ENCODE measurements at regions not wholly inside any gene's neighbourhood (a gene's known extent, or its start where the extent isn't known, plus 50 kb on each side); places are given as distances from the start of the nearest gene placed in this dataset.

- no peak for ATAC-seq
- no peaks in the 10 kb centered on the region for H3K79me2 ChIP-seq (ENCODE audit: control insufficient read depth, insufficient read depth, low read length)
- no peaks in the 10 kb centered on the region for H3K4me1 ChIP-seq (replicated peaks in 1 of 2; ENCODE audit: control insufficient read depth in 2 of 2, insufficient read depth in 2 of 2, low read length in 2 of 2)
- no peak overlapping the region for H3K9ac ChIP-seq (ENCODE audit: insufficient read depth in 1 of 2, low read depth in 2 of 2, low read length in 2 of 2)
- no peak overlapping the region for H3K27ac ChIP-seq (ENCODE audit: extremely low read depth, low read depth, low read length)
- POLR2A ChIA-PET: interaction anchor here (0.7 kb wide), 1 partner anchor 103 kb away, joined by 3 read pairs; no protein-coding TSS in a partner anchor
- H3K9me3 ChIP-seq (replicated peaks; ENCODE audit: control insufficient read depth, insufficient read depth, low read depth, low read length): no peaks in the 10 kb centered on the region
- H3K4me3 ChIP-seq: no peak overlapping the region
- DNase-seq (ENCODE audit: extremely low read depth in 1 of 4, low spot score in 3 of 4): no peak
- FAIRE-seq: no peak
- no peaks in the 10 kb centered on the region for H3K9me1 ChIP-seq (ENCODE audit: control insufficient read depth, insufficient read depth, low read length)
- CTCF ChIA-PET (ENCODE audit: low intra/inter-chr PET ratio): no interaction called here
- H3K4me2 ChIP-seq (ENCODE audit: insufficient read depth, low read length): no peak overlapping the region
- H2AFZ ChIP-seq (ENCODE audit: low read depth, low read length): no peak overlapping the region
- H3K36me3 ChIP-seq (ENCODE audit: control insufficient read depth, insufficient read depth, low read length): no peaks in the 10 kb centered on the region
- H3K27me3 ChIP-seq (ENCODE audit: control insufficient read depth in 2 of 2, insufficient read depth in 2 of 2, low read length in 2 of 2): no peaks in the 10 kb centered on the region
- intact Hi-C loops (cut with micrococcal nuclease) (no loop called here), in situ Hi-C loops (cut with MboI) (no loop called here)
- 0% methylated on average over 1 of the region's 1 CpG for WGBS (ENCODE audit: insufficient coverage, low coverage, missing lambda C conversion rate)
- TF ChIP-seq BDP1 (IDR thresholded peaks at IDR 0.05; ENCODE audit: insufficient read depth, insufficient read length): no peak
- no peak for TF ChIP-seq IRF9 (tag; IDR thresholded peaks at IDR 0.05)
- TF ChIP-seq MLLT1 (IDR thresholded peaks at IDR 0.05): no peak
- no peak for TF ChIP-seq UBTF (IDR thresholded peaks at IDR 0.05; ENCODE audit: borderline replicate concordance in 1 of 2, low read depth in 2 of 2, low read length in 2 of 2)
- TF ChIP-seq PURB (CRISPR knock-in tag; IDR thresholded peaks at IDR 0.05; ENCODE audit: low read depth): no peak
- no peak for TF ChIP-seq MED1 (CRISPR knock-in tag; IDR thresholded peaks at IDR 0.05; ENCODE audit: borderline replicate concordance)
- TF ChIP-seq MEIS2 (IDR thresholded peaks at IDR 0.05; ENCODE audit: partially characterized antibody): no peak
- TF ChIP-seq SAFB2 (IDR thresholded peaks at IDR 0.05; ENCODE audit: borderline replicate concordance, low read depth, low read length, severe bottlenecking): no peak
- no peak for TF ChIP-seq STAT5A (IDR thresholded peaks at IDR 0.05; ENCODE audit: borderline replicate concordance, low read length)
- TF ChIP-seq BCOR (IDR thresholded peaks at IDR 0.05): no peak
- TF ChIP-seq BMI1 (IDR thresholded peaks at IDR 0.05; ENCODE audit: low read length): no peak
- no peaks in the 10 kb centered on the region for H4K20me1 ChIP-seq (replicated peaks; ENCODE audit: control insufficient read depth, insufficient read depth, low read length)
- no TSS peak for BruUV-seq (replicated peaks)
Observed at GRCh38 chr2:139020287-139020686, 240.1 kb upstream of the NXPH2 start.
